Mucosa of descending colon (tissue), 3 donors: ENCODE measurements at regions not wholly inside any gene's neighbourhood (a gene's known extent, or its start where the extent isn't known, plus 50 kb on each side); places are given as distances from the start of the nearest gene placed in this dataset.

Experiments used
- ATAC-seq: fragments of 200-7000 bp; cut with Tn5 transposase; one replicate; pipeline ENCODE4 v1.9.1; 2020; ENCODE audit warnings: mild to moderate bottlenecking, moderate library complexity
- DNase-seq, 3 donors: peaks; one replicate each; pipeline ENCODE4 v3.0.0-alpha.2; 2020
- H3K36me3 ChIP-seq: fragments of 200-600 bp; one replicate; pipeline ENCODE4 v1.8.0; 2021; ENCODE audit warnings: low read depth, mild to moderate bottlenecking
- H3K4me1 ChIP-seq: fragments of 200-600 bp; one replicate; pipeline ENCODE4 v1.8.0; 2021; ENCODE audit warnings: low read depth, mild to moderate bottlenecking
- H3K4me3 ChIP-seq: fragments of 200-600 bp; one replicate; pipeline ENCODE4 v1.8.0; 2021; ENCODE audit warnings: mild to moderate bottlenecking
- H3K9me3 ChIP-seq: fragments of 200-600 bp; one replicate; pipeline ENCODE4 v1.8.0; 2021; ENCODE audit warnings: mild to moderate bottlenecking
- intact Hi-C, 2 donors: fragments of 100-400 bp; cut with DNase I in 1 of 2; cut with micrococcal nuclease in 1 of 2; formaldehyde crosslinking; loops; one replicate each; pipeline versions ENCODE4 v1.11.0 to v1.11.1; 2022; cut with DNase I, micrococcal nuclease
- TF ChIP-seq, protein P1 (sequence below): fragments of 200-600 bp; IDR thresholded peaks from one replicate; pipeline ENCODE4 v1.8.0; 2022; ENCODE audit warnings: antibody characterized with exemption, mild to moderate bottlenecking
- donor health status: DM: no; HTN: no; CAD: no; lungs with moderate emphysema.
- donor health status: DM: no; HTN: no; CAD: no.
- donor health status: DM: no; HTN: yes; CAD: no.

DNA sequence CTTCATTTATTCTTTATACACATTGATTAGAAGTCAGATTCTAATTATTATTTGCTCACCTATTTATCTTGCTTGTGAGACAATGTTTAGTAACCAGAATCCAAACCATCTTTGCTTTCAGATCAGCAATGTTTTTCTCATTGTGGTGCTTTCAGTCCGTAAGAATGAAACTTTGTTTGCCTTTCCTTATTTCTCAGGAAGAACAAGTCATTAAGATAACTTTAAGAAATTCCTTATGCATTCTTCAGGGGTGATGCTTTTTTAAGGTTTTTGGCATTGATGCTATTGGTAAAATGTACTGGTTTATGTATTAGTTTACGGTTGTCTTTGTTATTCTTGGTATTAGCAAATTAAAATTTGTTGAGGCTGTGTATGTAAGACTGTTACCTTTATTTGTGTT, 120.8 kb upstream of the POU1F1 start:
- H3K36me3 ChIP-seq, result no peaks in the 10 kb centered on the region

DNA sequence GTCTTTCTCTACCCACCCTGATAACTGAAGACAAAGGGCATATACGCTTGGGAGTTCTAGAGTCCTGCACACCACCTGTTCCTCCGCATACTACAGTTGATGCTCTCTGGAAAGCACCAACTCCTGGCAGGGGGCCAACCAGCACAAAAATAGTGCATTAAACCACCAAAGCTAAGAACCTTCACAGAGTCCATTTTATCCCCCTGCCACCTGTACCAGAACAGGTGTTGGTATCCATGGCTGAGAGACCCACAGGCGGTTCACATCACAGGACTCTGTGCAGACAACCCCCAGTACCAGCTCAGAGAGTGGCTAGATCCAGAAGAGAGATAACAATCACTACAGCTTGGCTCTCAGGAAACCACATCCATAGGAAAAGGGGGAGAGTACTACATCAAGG, 114.4 kb upstream of the POU1F1 start:
- no peak for ATAC-seq
- Histone ChIP-seq H3K36me3 (no peaks in the 10 kb centered on the region), H3K4me3 (no peak overlapping the region), H3K9me3 (no peaks in the 10 kb centered on the region), H3K4me1 (no peaks in the 10 kb centered on the region)
- peak in 1 of 3 donors; percentile 1 for DNase-seq
- intact Hi-C loops, result no loop called here
- TF ChIP-seq, protein P1, sequence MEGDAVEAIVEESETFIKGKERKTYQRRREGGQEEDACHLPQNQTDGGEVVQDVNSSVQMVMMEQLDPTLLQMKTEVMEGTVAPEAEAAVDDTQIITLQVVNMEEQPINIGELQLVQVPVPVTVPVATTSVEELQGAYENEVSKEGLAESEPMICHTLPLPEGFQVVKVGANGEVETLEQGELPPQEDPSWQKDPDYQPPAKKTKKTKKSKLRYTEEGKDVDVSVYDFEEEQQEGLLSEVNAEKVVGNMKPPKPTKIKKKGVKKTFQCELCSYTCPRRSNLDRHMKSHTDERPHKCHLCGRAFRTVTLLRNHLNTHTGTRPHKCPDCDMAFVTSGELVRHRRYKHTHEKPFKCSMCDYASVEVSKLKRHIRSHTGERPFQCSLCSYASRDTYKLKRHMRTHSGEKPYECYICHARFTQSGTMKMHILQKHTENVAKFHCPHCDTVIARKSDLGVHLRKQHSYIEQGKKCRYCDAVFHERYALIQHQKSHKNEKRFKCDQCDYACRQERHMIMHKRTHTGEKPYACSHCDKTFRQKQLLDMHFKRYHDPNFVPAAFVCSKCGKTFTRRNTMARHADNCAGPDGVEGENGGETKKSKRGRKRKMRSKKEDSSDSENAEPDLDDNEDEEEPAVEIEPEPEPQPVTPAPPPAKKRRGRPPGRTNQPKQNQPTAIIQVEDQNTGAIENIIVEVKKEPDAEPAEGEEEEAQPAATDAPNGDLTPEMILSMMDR, result no peak

More for the DNA sequence above, 120.8 kb upstream of the POU1F1 start:
- no peaks in the 10 kb centered on the region for H3K9me3 ChIP-seq
- ATAC-seq, result no peak
- no peaks in the 10 kb centered on the region for H3K4me1 ChIP-seq
- H3K4me3 ChIP-seq, result no peak overlapping the region
- intact Hi-C loops, result no loop called here
- no peak for DNase-seq
- TF ChIP-seq, protein P1, result no peak

DNA sequence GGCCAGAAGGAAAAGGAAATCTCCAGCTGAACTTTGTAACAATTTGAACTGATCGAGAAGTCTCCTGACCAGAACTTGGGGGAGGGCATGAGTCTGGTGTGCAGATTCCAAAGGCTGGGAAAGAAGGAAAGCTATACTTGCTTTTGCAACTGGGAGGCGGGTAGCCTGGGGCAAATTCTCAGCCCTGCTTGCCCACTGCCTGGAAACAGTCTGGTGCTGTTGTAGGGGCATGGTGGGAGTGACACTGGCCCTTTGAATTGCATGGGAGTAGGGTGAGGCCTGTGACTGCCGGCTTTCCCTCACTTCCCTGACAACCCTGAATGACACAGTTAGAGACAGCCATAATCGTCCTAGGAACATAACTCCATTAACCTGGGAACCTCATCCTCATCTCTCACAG, 114.0 kb upstream of the POU1F1 start:
- TF ChIP-seq, protein P1, result no peak
- no peak for DNase-seq
- intact Hi-C loops, result no loop called here
- Histone ChIP-seq H3K9me3 (no peaks in the 10 kb centered on the region), H3K4me3 (no peak overlapping the region), H3K36me3 (no peaks in the 10 kb centered on the region), H3K4me1 (no peaks in the 10 kb centered on the region)
- no peak for ATAC-seq

DNA sequence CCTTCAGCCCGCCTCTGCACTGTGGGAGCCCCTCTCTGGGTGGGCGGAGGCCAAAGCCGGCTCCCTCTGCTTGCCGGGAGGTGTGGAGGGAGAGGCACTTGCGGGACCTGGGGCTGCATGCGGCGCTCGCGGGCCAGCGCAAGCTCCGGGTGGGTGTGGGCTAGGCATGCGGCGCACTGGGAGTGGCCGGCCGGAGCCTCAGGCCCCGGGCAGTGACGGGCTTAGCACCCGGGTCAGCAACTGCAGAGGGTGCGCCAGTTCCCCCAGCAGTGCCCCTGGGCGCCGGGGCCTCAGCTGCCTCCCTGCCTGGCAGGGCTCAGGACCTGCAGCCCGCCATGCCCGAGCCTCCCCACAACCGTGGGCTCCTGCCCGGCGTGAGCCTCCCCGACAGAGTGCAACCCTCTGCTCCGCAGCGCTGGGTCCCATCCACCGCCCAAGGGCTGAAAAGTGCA, 98.9 kb upstream of the POU1F1 start:
- intact Hi-C loops, result no loop called here
- DNase-seq, result no peak
- H3K4me1 ChIP-seq, result no peaks in the 10 kb centered on the region
- H3K4me3 ChIP-seq, result no peak overlapping the region
- ATAC-seq, result no peak
- H3K9me3 ChIP-seq, result no peaks in the 10 kb centered on the region
- H3K36me3 ChIP-seq, result no peaks in the 10 kb centered on the region
- TF ChIP-seq, protein P1, result no peak

DNA sequence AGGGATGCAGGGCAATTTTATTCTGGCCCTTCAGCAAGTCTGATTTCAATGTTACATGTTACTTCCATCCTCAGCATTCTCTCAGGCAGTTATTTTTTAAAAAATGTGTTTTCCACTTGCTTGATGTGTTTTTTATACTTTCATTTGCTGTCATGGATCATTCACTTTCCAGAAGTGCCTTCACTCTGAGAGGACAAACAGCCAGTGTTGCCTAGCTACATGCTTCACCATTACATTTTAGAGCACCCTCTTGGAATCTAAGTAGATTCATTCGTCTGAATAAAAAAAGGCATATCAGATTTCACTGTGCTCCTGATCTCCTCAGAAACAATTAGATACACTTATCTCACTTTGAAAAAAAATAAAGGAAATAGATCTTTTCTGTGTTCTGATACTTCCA, 93.6 kb upstream of the POU1F1 start:
- intact Hi-C loops, result no loop called here
- no peak for ATAC-seq
- Histone ChIP-seq H3K4me3 (no peak overlapping the region), H3K4me1 (no peaks in the 10 kb centered on the region), H3K36me3 (no peaks in the 10 kb centered on the region), H3K9me3 (no peaks in the 10 kb centered on the region)
- DNase-seq, result no peak
- TF ChIP-seq, protein P1, result no peak

DNA sequence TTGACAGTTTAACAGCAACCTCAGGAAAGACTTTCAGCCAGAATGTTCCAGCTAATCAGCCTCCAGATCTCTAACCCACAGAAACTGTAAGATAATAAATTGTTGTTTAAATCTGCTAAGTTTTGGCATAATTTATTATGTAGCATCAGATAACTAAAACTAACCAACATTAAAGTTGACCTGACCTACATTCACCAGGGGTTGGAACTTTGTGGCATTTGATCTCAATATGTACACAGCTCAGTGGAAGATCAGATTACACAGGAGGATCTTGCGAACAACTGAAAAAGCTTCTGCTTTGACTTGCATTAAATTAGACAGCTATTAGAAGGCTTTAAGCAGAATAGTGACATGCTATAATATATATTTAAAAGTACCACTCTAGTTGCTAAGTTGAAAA, 91.4 kb upstream of the POU1F1 start:
- H3K9me3 ChIP-seq, result no peaks in the 10 kb centered on the region
- H3K4me1 ChIP-seq, result no peaks in the 10 kb centered on the region
- H3K4me3 ChIP-seq, result no peak overlapping the region
- ATAC-seq (no peak), DNase-seq (no peak)
- TF ChIP-seq, protein P1, result no peak
- intact Hi-C loops, result no loop called here
- H3K36me3 ChIP-seq, result no peaks in the 10 kb centered on the region
